Right ventricle myocardium inferior (tissue), 1 donor: ENCODE measurements at regions not wholly inside any gene's neighbourhood (a gene's known extent, or its start where the extent isn't known, plus 50 kb on each side); places are given as distances from the start of the nearest gene placed in this dataset.
"Not testable (repeated sequence)": the region's sequence is repeated elsewhere in the genome, so short reads cannot be mapped to it uniquely, and the experiment has no call there.

ENCODE experiments used
- ATAC-seq: fragments of 200-7000 bp; cut with Tn5 transposase; one replicate; pipeline ENCODE4 v1.9.1; 2020; ENCODE audit warnings: mild to moderate bottlenecking, moderate library complexity
- DNase-seq: peaks from one replicate; pipeline ENCODE4 v3.0.0; 2021; ENCODE audit errors: missing footprints
- intact Hi-C: fragments of 100-400 bp; cut with DNase I; formaldehyde crosslinking; loops from one replicate; pipeline ENCODE4 v1.11.0; 2022
- donor health status: DM: no; HTN: yes; CAD: no; lungs with severe emphysema.

GRCh38 chrX:10469-11458, 270.4 kb upstream of the PLCXD1 start:
- DNase-seq, intact Hi-C loops, ATAC-seq: not testable (repeated sequence)

GRCh38 chrX:13821-14443, 267.2 kb upstream of the PLCXD1 start:
- intact Hi-C loops, DNase-seq: not testable (repeated sequence)
- peak; percentile 65 for ATAC-seq

GRCh38 chrX:14452-14851, 266.7 kb upstream of the PLCXD1 start:
- intact Hi-C loops, DNase-seq, ATAC-seq: not testable (repeated sequence)

- intact Hi-C loops, DNase-seq: not testable (repeated sequence)
- ATAC-seq = peak; percentile 93
These were observed 262.3 kb upstream of the PLCXD1 start for GRCh38 chrX:18768-19454.

GRCh38 chrX:19455-19827, 261.7 kb upstream of the PLCXD1 start:
- intact Hi-C loops, DNase-seq: not testable (repeated sequence)
- peak; percentile 42 for ATAC-seq

GRCh38 chrX:19912-20571, 261.1 kb upstream of the PLCXD1 start:
- DNase-seq (no peak), ATAC-seq (no peak)
- intact Hi-C loops = no loop called here

GRCh38 chrX:24139-24538, 257.0 kb upstream of the PLCXD1 start:
- DNase-seq, intact Hi-C loops, ATAC-seq: not testable (repeated sequence)
